ENCODE measurements at regions not wholly inside any gene's neighbourhood (a gene's known extent, or its start where the extent isn't known, plus 50 kb on each side); places are given as distances from the start of the nearest gene placed in this dataset.

GRCh38 chr20:55790178-55790577 is 215.1 kb downstream of the CBLN4 start:
- TF ChIP-seq CTCF (IDR thresholded peaks at IDR 0.05; ENCODE audit: low read length, missing control alignments), result no peak
- H3K4me3 ChIP-seq (replicated peaks; ENCODE audit: low read depth, low read length), result no peak overlapping the region
- no peak for DNase-seq (ENCODE audit: low read depth)

- H3K4me3 ChIP-seq (replicated peaks; ENCODE audit: low read depth, low read length), result no peak overlapping the region
- no peak for TF ChIP-seq CTCF (IDR thresholded peaks at IDR 0.05; ENCODE audit: low read length, missing control alignments)
- DNase-seq (ENCODE audit: low read depth), result no peak
Observed at GRCh38 chr20:55784036-55784435, 221.3 kb downstream of the CBLN4 start.

GRCh38 chr20:55783381-55783780 is 221.9 kb downstream of the CBLN4 start:
- no peak overlapping the region for H3K4me3 ChIP-seq (replicated peaks; ENCODE audit: low read depth, low read length)
- no peak for TF ChIP-seq CTCF (IDR thresholded peaks at IDR 0.05; ENCODE audit: low read length, missing control alignments)
- DNase-seq (ENCODE audit: low read depth), result no peak

GRCh38 chr20:55782912-55783253 is 222.4 kb downstream of the CBLN4 start:
- no peak overlapping the region for H3K4me3 ChIP-seq (replicated peaks; ENCODE audit: low read depth, low read length)
- DNase-seq (ENCODE audit: low read depth), result no peak
- no peak for TF ChIP-seq CTCF (IDR thresholded peaks at IDR 0.05; ENCODE audit: low read length, missing control alignments)

- TF ChIP-seq CTCF (IDR thresholded peaks at IDR 0.05; ENCODE audit: low read length, missing control alignments), result no peak
- no peak overlapping the region for H3K4me3 ChIP-seq (replicated peaks; ENCODE audit: low read depth, low read length)
- DNase-seq (ENCODE audit: low read depth), result no peak
Observed at GRCh38 chr20:55782224-55782911, 223.0 kb downstream of the CBLN4 start.

GRCh38 chr20:55778796-55779195 is 226.5 kb downstream of the CBLN4 start:
- DNase-seq (ENCODE audit: low read depth), result no peak
- TF ChIP-seq CTCF (IDR thresholded peaks at IDR 0.05; ENCODE audit: low read length, missing control alignments), result no peak
- no peak overlapping the region for H3K4me3 ChIP-seq (replicated peaks; ENCODE audit: low read depth, low read length)

GRCh38 chr20:55777641-55778040 is 227.7 kb downstream of the CBLN4 start:
- DNase-seq (ENCODE audit: low read depth), result no peak
- no peak overlapping the region for H3K4me3 ChIP-seq (replicated peaks; ENCODE audit: low read depth, low read length)
- TF ChIP-seq CTCF (IDR thresholded peaks at IDR 0.05; ENCODE audit: low read length, missing control alignments), result no peak
